K562 (cell line): ENCODE measurements at regions not wholly inside any gene's neighbourhood (a gene's known extent, or its start where the extent isn't known, plus 50 kb on each side); places are given as distances from the start of the nearest gene placed in this dataset.

Experiments
- ATAC-seq: fragments of 200-7000 bp; cut with Tn5 transposase; 3 replicates; pipeline ENCODE4 v1.9.1; 2020; ENCODE audit warnings: moderate library complexity
- BruUV-seq: library from RNA; stranded (reverse); fragments of 400-500 nt; replicated peaks from 2 replicates; lab custom pipeline; 2021; lab: Mats Ljungman, UMichigan
- CTCF ChIA-PET: fragments of 300-600 bp; formaldehyde crosslinking; extraction: SDS; loops from one replicate; lab custom pipeline; 2021; ENCODE audit warnings: low intra/inter-chr PET ratio; lab: Yijun Ruan, JAX
- POLR2A ChIA-PET: fragments of 300-600, 350-650 bp; sonication (Branson Sonifier 250); formaldehyde crosslinking; extraction: SDS; loops from one replicate; lab custom pipeline; 2021; ENCODE audit warnings: antibody characterized with exemption, inconsistent platforms; lab: Yijun Ruan, JAX
- DNase-seq, 4 experiments: peaks; one replicate each; pipeline versions ENCODE4 v3.0.0 to v3.0.0-alpha.2; 2011 to 2018; ENCODE audit warnings: low spot score in 3 of 4, mixed read lengths in 3 of 4; ENCODE audit errors: extremely low read depth in 1 of 4
- FAIRE-seq: peaks from 2 replicates; lab custom pipeline; 2011; peaks lifted over from hg19 to GRCh38; lab: Jason Lieb, UNC
- H2AFZ ChIP-seq: 2 replicates; pipeline ENCODE4 v1.6.0; 2011; ENCODE audit warnings: low read depth, low read length, control low read depth, inconsistent platforms
- H3K27ac ChIP-seq: fragments of 200-600 bp; 3 replicates; pipeline ENCODE4 v1.8.0; 2011; ENCODE audit warnings: low read depth, mild to moderate bottlenecking, control low read depth, inconsistent platforms, low read length, moderate library complexity, mixed read lengths; ENCODE audit errors: extremely low read depth
- H3K27me3 ChIP-seq, 2 experiments: fragments of 300-600 bp in 1 of 2; 2 replicates in 1 of 2; 3 replicates in 1 of 2; pipeline versions ENCODE4 v1.6.0 to v1.8.0; 2011; ENCODE audit warnings: inconsistent platforms in 2 of 2, low read length in 2 of 2, mild to moderate bottlenecking in 1 of 2, mixed read lengths in 1 of 2, moderate library complexity in 1 of 2; ENCODE audit not compliant: control insufficient read depth in 2 of 2, insufficient read depth in 2 of 2
- H3K36me3 ChIP-seq: fragments of 300-600 bp; 3 replicates; pipeline ENCODE4 v1.8.0; 2011; ENCODE audit warnings: mild to moderate bottlenecking, low read length, inconsistent platforms; ENCODE audit not compliant: control insufficient read depth, insufficient read depth
- H3K4me1 ChIP-seq, 2 experiments: fragments of 200-600 bp in 1 of 2; replicated peaks in 1 of 2; 2 replicates in 1 of 2; 3 replicates in 1 of 2; pipeline versions ENCODE4 v1.5.1 to v1.8.0; 2011; ENCODE audit warnings: inconsistent platforms in 2 of 2, low read length in 2 of 2, mild to moderate bottlenecking in 1 of 2, mixed read lengths in 1 of 2, moderate library complexity in 1 of 2; ENCODE audit not compliant: control insufficient read depth in 2 of 2, insufficient read depth in 2 of 2
- H3K4me2 ChIP-seq: 2 replicates; pipeline ENCODE4 v1.6.1; 2011; ENCODE audit warnings: low read length, control low read depth, inconsistent platforms, mixed read lengths; ENCODE audit not compliant: insufficient read depth
- H3K4me3 ChIP-seq: fragments of 200-600 bp; sonication (generic), shearing (Covaris generic); 2 replicates; pipeline ENCODE4 v1.5.1; 2016; ENCODE audit warnings: control low read depth, inconsistent platforms
- H3K79me2 ChIP-seq: fragments of 200-600 bp; 3 replicates; pipeline ENCODE4 v1.8.0; 2011; ENCODE audit warnings: low read length, inconsistent platforms; ENCODE audit not compliant: control insufficient read depth, insufficient read depth
- H3K9ac ChIP-seq, 2 experiments: 2 replicates each; pipeline versions ENCODE4 v1.6.0 to v1.6.1; 2011; ENCODE audit warnings: low read depth in 2 of 2, low read length in 2 of 2, control low read depth in 1 of 2, inconsistent platforms in 1 of 2, mild to moderate bottlenecking in 1 of 2, mixed read lengths in 1 of 2; ENCODE audit not compliant: insufficient read depth in 1 of 2
- H3K9me1 ChIP-seq: one replicate; pipeline ENCODE4 v1.6.0; 2011; ENCODE audit warnings: inconsistent platforms, mild to moderate bottlenecking, low read length, moderate library complexity; ENCODE audit not compliant: control insufficient read depth, insufficient read depth
- H3K9me3 ChIP-seq: replicated peaks from 2 replicates; pipeline ENCODE4 v1.5.1; 2011; ENCODE audit warnings: low read depth, low read length, inconsistent platforms; ENCODE audit not compliant: control insufficient read depth, insufficient read depth
- H4K20me1 ChIP-seq: replicated peaks from 2 replicates; pipeline ENCODE4 v1.6.1; 2011; ENCODE audit warnings: low read length, inconsistent platforms, mixed read lengths; ENCODE audit not compliant: control insufficient read depth, insufficient read depth
- CTCF ChIP-seq, 3 experiments: IDR thresholded peaks in 2 of 3; conservative IDR thresholded peaks in 1 of 3; 2 replicates each; pipeline ENCODE4 v1.5.1; 2011 to 2012; ENCODE audit warnings: low read length in 3 of 3, mild to moderate bottlenecking in 3 of 3, control low read depth in 2 of 3, improper control_type of control experiment in 1 of 3, inconsistent platforms in 1 of 3, low read depth in 1 of 3, mixed read lengths in 1 of 3, moderate library complexity in 1 of 3; ENCODE audit not compliant: insufficient read depth in 2 of 3
- DEAF1 ChIP-seq: fragments of 450-650 bp; formaldehyde crosslinking; IDR thresholded peaks from 2 replicates; pipeline ENCODE4 v1.4.0; 2020; ENCODE audit warnings: mild to moderate bottlenecking, moderate library complexity
- RAD21 ChIP-seq, 2 experiments: fragments of 250-450 bp in 1 of 2; fragments of 450-650 bp in 1 of 2; sonication (Bioruptor Pico) in 1 of 2; formaldehyde crosslinking in 1 of 2; IDR thresholded peaks in 1 of 2; conservative IDR thresholded peaks in 1 of 2; 2 replicates each; pipeline versions ENCODE4 v1.4.0 to v1.8.0; 2020 to 2022; ENCODE audit warnings: mild to moderate bottlenecking in 2 of 2, moderate library complexity in 1 of 2
- REST ChIP-seq, 2 experiments: fragments of 450-650 bp; formaldehyde crosslinking in 1 of 2; IDR thresholded peaks; 2 replicates each; pipeline versions ENCODE4 v1.4.0 to v1.6.1; 2014 to 2020; ENCODE audit warnings: mild to moderate bottlenecking in 2 of 2, borderline replicate concordance in 1 of 2, low read depth in 1 of 2
- SMC3 ChIP-seq: conservative IDR thresholded peaks from 2 replicates; pipeline ENCODE4 v1.6.1; 2011; ENCODE audit warnings: low read depth, low read length, improper control_type of control experiment; ENCODE audit not compliant: insufficient read depth
- STAG1 ChIP-seq: sonication (generic); formaldehyde crosslinking; IDR thresholded peaks from 2 replicates; pipeline ENCODE4 v1.5.0; 2020; ENCODE audit warnings: missing genetic modification reagents, borderline replicate concordance
- ZNF644 ChIP-seq: fragments of 200-800 bp; sonication (Bioruptor generic); IDR thresholded peaks from 2 replicates; pipeline ENCODE4 v1.6.1; 2016; ENCODE audit warnings: low read depth, missing genetic modification characterization, missing compliant biosample characterization
- WGBS: fragments of 100-300 bp; shearing (Covaris generic); methylation state at CpG from one replicate; pipeline ENCODE4 v1.1.6; 2016; ENCODE audit warnings: low coverage, mixed read lengths; ENCODE audit not compliant: insufficient coverage; ENCODE audit errors: missing lambda C conversion rate; 5-methylcytosine and 5-hydroxymethylcytosine counted together
- in situ Hi-C: fragments of 300-500 bp; cut with MboI; formaldehyde crosslinking; loops from 4 replicates; pipeline ENCODE4 v1.15.0; 2018; ENCODE audit warnings: inconsistent platforms, mixed read lengths
- intact Hi-C: fragments of 100-400 bp; cut with micrococcal nuclease; formaldehyde crosslinking; loops from 2 replicates; pipeline ENCODE4 v1.14.2; 2022

- H3K4me3 ChIP-seq = no peak overlapping the region
- FAIRE-seq = peak; percentile 98
- H3K36me3 ChIP-seq = no peaks in the 10 kb centered on the region
- H3K4me1 ChIP-seq = no peaks in the 10 kb centered on the region
- no peak overlapping the region for H2AFZ ChIP-seq
- H4K20me1 ChIP-seq = no peaks in the 10 kb centered on the region
- DNase-seq = peak; percentile 43 to 79 (median 70)
- H3K27me3 ChIP-seq = peaks cover 0 to 11% of the 10 kb centered on the region in 2 experiments; a peak in 2 of 5 replicates
- peak; percentile 95 for ATAC-seq
- ChIA-PET POLR2A (no interaction called here), CTCF (interaction anchor here (0.9 to 1.4 kb wide), 3 partner anchors 35 to 1330 kb away, joined by 3 to 5 read pairs (median 5); no protein-coding TSS in a partner anchor)
- no peak overlapping the region for H3K27ac ChIP-seq
- no peaks in the 10 kb centered on the region for H3K79me2 ChIP-seq
- intact Hi-C loops = loop anchor here (1.0 kb wide), 3 partner anchors 35 to 1330 kb away; no protein-coding TSS in a partner anchor
- no peak overlapping the region for H3K4me2 ChIP-seq
- in situ Hi-C loops = loop anchor here (25.0 kb wide), 1 partner anchor 1285 kb away; no protein-coding TSS in a partner anchor
- H3K9me1 ChIP-seq = no peaks in the 10 kb centered on the region
- no peak overlapping the region for H3K9ac ChIP-seq
- H3K9me3 ChIP-seq = no peaks in the 10 kb centered on the region
- BruUV-seq = no TSS peak
- 1% methylated on average over 4 of the region's 4 CpGs for WGBS
- no peak for TF ChIP-seq ZNF644 (tag)
- peak; percentile 53; the same call in 1 of the 2 replicates for TF ChIP-seq STAG1 (CRISPR knock-in tag)
- peak; percentile 87 for TF ChIP-seq SMC3
- peak; percentile 73 to 84 (median 76) for TF ChIP-seq CTCF (IDR thresholded peaks at IDR 0.05 in 2 of 3, conservative IDR thresholded peaks at IDR 0.05 in 1 of 3; ENCODE audit: insufficient read depth in 2 of 3, low read depth in 1 of 3, low read length in 3 of 3)
- TF ChIP-seq RAD21 (CRISPR knock-in tag; conservative IDR thresholded peaks at IDR 0.05 in 1 of 2, IDR thresholded peaks at IDR 0.05 in 1 of 2) = peak; percentile 82 to 85
- TF ChIP-seq REST (IDR thresholded peaks at IDR 0.05; ENCODE audit: borderline replicate concordance) = peak; percentile 75
- no peak for TF ChIP-seq REST (CRISPR knock-in tag; IDR thresholded peaks at IDR 0.05; ENCODE audit: low read depth)
- TF ChIP-seq DEAF1 (CRISPR knock-in tag) = peak; percentile 64
Measured at GRCh38 chr9:107172160-107172978, 110.7 kb upstream of the RAD23B start.
